Stimulated activated CD4-positive, alpha-beta T cell treated with anti-CD3 and anti-CD28 coated beads, TNF-alpha, amount 100 ng/mL, for 24 hours (primary cell): ENCODE measurements at regions not wholly inside any gene's neighbourhood (a gene's known extent, or its start where the extent isn't known, plus 50 kb on each side); places are given as distances from the start of the nearest gene placed in this dataset.
"Not testable (repeated sequence)": the region's sequence is repeated elsewhere in the genome, so short reads cannot be mapped to it uniquely, and the experiment has no call there.

ENCODE experiments used
- DNase-seq, 3 experiments: peaks; one replicate each; pipeline ENCODE4 v3.0.0-alpha.2; 2020; ENCODE audit warnings: low read depth in 3 of 3

DNA sequence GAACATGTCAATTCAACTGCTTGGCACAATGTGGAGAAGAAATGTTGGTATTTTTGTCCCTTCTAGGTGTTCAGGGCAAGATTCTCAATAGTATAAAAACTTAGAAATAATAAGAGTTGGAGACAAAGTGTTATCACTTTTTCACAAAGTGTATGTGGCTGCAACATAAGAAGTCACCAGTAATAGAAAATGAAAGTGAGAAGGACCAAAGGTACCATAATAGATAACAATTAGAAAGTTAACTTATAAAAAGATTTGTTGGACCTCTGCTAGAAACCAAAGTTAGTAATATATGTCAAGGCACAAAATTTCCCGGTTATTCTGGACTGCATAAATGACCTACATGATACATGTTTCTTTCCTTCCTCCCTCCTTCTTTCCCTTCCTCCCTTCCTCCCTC is 1535.3 kb downstream of the EFNA5 start:
- no peak for DNase-seq

- DNase-seq, result no peak
These were observed 1536.2 kb downstream of the EFNA5 start for GRCh38 chr5:106134549-106134948.

GRCh38 chr5:106127985-106128384 is 1542.8 kb downstream of the EFNA5 start:
- DNase-seq, result no peak

GRCh38 chr5:106127341-106127781 is 1543.4 kb downstream of the EFNA5 start:
- no peak for DNase-seq

- no peak for DNase-seq
These were observed 1548.6 kb downstream of the EFNA5 start for GRCh38 chr5:106121972-106122605.

GRCh38 chr5:106116682-106117081 is 1554.1 kb downstream of the EFNA5 start:
- no peak for DNase-seq

GRCh38 chr5:106113922-106114321 is 1556.8 kb downstream of the EFNA5 start:
- no peak for DNase-seq

GRCh38 chr5:106106384-106106783 is 1564.4 kb downstream of the EFNA5 start:
- DNase-seq, result no peak

- DNase-seq, result no peak
These were observed 1573.4 kb downstream of the EFNA5 start for GRCh38 chr5:106097340-106097739.

- DNase-seq, result no peak
These were observed 1575.9 kb downstream of the EFNA5 start for GRCh38 chr5:106094839-106095238.

DNA sequence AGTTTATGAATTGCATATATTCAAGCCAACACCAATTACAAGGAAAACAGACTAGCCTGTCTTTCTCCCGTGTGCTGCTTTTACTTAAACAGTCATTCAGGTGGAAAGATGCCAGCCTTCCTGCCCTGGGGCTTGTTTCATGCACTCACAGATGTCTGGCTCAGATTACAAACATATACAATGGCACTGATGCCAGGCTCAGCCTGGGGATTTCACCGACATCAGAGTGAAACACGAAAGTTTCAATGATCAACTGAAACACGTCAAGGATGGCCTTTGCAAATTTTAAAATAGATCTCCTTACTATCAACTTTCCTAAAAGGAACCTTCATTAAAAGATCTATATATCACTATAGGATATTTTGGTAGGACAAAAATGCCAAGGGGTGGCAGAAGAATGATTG is 1576.5 kb downstream of the EFNA5 start:
- no peak for DNase-seq

DNA sequence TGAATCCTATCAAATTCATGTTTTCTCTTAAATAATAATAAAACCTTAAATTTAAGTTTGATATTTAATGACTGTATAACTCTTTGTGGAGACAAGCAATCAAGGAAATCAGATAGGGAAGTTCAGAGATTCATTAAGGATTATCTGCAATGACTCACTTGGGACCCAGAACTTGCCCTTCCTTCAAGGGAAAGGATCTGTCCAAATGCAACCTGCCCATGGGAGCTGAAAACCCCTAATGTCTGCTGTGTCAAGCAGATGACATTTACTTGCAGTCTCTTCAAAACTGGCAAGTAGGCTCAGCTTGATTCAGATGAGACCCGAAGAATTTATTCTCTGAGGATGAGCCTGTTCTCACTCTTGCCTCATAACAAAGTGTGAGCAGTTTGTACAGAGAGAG is 1577.6 kb downstream of the EFNA5 start:
- DNase-seq, result no peak

- no peak for DNase-seq
These were observed 1578.3 kb downstream of the EFNA5 start for GRCh38 chr5:106092455-106092854.

DNA sequence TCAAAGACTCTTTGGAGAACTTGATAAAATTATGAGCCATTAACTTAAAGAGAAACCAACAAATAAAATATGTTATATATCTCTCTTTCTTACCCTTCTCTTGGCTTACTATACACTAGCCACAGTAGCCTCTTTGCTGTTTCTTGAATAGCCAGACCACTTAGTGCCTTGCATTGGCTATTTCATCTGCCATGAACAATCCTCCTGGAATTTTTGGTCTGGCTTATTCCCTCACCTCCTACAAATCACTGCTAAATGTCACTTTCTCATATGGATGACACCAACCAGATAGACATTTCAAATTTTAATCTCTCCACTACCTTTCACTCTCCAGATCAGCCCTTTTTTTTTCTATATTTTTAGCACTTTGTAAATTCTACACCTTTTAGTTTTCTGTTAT is 1581.7 kb downstream of the EFNA5 start:
- DNase-seq, result no peak

- DNase-seq, result no peak
These were observed 1582.3 kb downstream of the EFNA5 start for GRCh38 chr5:106088462-106088861.

DNA sequence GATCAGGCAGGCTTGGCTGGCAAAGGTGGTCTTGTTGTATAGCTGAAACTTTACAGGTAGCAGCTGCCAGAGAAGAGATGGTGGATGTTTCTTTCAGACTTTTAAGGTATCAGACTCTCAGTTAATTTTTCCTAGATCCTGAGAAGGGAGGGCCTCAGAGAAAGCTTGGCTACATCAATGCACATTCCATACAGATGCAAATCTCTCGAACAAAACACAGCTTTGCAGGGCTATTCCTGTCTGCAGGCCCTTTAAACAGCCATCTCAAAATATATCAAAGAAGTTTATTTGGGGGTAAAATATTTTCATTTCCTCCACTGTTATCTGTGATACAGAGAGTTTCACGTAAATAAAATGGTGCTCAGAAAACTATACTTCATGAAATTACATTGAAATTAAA is 1584.4 kb downstream of the EFNA5 start:
- no peak for DNase-seq

DNA sequence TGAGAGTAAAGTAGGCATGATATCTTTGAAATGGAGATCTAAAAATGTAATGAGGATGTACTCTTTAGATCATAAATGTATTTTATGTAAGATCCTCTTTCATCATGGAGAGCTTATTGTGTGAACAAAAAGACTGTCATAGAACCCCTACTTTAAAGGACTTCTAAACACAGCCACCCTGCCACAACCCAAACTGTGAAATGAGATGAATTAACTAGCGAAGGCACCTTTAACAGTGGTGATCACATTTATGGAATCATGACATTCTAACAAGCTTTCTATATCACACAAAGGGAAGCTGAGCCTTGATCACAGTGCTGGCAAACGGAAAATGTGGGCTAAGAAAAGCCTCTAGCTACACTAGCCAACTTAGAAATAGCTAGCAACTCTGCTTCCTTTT is 1585.2 kb downstream of the EFNA5 start:
- DNase-seq, result no peak

GRCh38 chr5:106085136-106085535 is 1585.6 kb downstream of the EFNA5 start:
- DNase-seq, result no peak

- no peak for DNase-seq
These were observed 1590.2 kb downstream of the EFNA5 start for GRCh38 chr5:106080535-106080934.

DNA sequence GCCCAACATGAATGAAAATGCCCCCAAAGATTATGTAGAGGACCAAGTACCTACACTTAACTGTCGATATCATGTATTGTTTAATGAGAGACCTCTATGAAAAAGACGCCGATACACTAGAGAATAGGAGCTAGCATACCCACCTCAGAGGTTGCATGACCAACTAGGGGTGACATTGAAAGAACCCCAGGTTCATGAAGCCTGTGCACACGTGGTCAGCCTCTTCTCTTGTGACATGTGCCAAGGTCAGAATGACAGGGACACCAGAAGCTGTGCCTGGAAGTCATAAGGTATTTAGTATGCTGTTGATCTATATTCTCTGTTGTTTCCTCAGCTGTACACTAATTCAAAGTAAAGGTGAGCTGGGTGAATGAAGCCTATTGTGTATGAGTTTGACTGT is 1594.1 kb downstream of the EFNA5 start:
- no peak for DNase-seq

DNA sequence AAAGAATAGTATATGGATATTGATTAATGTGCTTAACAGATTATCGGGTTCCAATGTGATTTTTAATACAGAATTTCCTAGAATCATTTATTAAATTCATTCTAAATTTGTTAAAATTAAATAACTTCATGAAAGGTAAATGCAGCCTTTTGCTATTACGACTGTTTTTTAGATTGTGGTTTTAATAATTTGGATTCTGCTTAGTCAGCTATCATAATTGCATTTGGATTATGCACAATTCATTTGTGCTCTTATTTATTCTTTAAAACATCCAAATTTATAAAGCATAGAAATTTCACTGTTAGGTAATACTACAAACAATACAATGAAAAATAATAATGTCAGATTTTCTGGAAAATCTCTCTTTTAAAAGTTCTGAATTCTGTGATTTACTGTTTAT is 1598.5 kb downstream of the EFNA5 start:
- DNase-seq, result no peak

DNA sequence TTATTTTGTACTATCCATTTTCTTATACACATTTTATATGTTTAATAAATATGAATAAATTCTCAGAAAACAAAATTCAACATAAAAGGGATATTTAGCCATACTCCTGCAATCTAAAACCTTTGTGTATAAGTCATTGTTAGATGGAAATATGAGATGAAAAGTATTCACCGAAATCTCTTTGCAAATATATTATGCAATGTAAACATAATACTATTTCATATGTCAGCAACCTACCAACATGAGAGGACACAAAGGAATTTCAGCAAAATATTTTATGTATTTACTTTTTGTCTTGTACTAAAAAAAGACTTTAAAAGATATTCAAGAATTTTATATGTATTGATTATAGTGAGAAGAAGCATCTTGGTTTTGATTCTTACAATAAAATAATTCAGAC is 1623.4 kb downstream of the EFNA5 start:
- no peak for DNase-seq

- DNase-seq, result not testable (repeated sequence)
These were observed 1638.7 kb downstream of the EFNA5 start for GRCh38 chr5:106032069-106032468.

- no peak for DNase-seq
These were observed 1642.4 kb downstream of the EFNA5 start for GRCh38 chr5:106028314-106028713.
